MCF 10A (cell line): ENCODE measurements at regions not wholly inside any gene's neighbourhood (a gene's known extent, or its start where the extent isn't known, plus 50 kb on each side); places are given as distances from the start of the nearest gene placed in this dataset.
A peak's percentile ranks its signal among the peaks of the same experiment; 100 is the strongest.

Experiments used
- BruUV-seq: library from RNA; stranded (reverse); fragments of 400-500 nt; replicated peaks from 2 replicates; lab custom pipeline; 2021; lab: Mats Ljungman, UMichigan
- CTCF ChIA-PET: fragments of 300-600 bp; sonication (Branson Sonifier 250); formaldehyde crosslinking; extraction: SDS; loops from one replicate; lab custom pipeline; 2021; ENCODE audit warnings: antibody characterized with exemption, inconsistent platforms; lab: Yijun Ruan, JAX
- POLR2A ChIA-PET: fragments of 300-600, 350-650 bp; sonication (Branson Sonifier 250); formaldehyde crosslinking; extraction: SDS; loops from one replicate; lab custom pipeline; 2020; ENCODE audit warnings: antibody characterized with exemption, inconsistent platforms; lab: Yijun Ruan, JAX
- DNase-seq: peaks from one replicate; pipeline ENCODE4 v3.0.0-alpha.2; 2018; ENCODE audit not compliant: unreplicated experiment
- H3K27ac Mint-ChIP-seq: one replicate; pipeline ENCODE4 v1.8.0; 2022; ENCODE audit warnings: mild to moderate bottlenecking, low read depth, mixed read lengths; ENCODE audit not compliant: unreplicated experiment
- H3K27me3 Mint-ChIP-seq: one replicate; pipeline ENCODE4 v1.8.0; 2022; ENCODE audit warnings: mixed read lengths; ENCODE audit not compliant: insufficient read depth, unreplicated experiment
- H3K36me3 Mint-ChIP-seq: one replicate; pipeline ENCODE4 v1.8.0; 2022; ENCODE audit warnings: mild to moderate bottlenecking, moderate library complexity, mixed read lengths; ENCODE audit not compliant: insufficient read depth, unreplicated experiment
- H3K4me1 Mint-ChIP-seq: one replicate; pipeline ENCODE4 v1.8.0; 2022; ENCODE audit warnings: mixed read lengths; ENCODE audit not compliant: insufficient read depth, unreplicated experiment
- H3K4me3 Mint-ChIP-seq: one replicate; pipeline ENCODE4 v1.8.0; 2022; ENCODE audit warnings: mild to moderate bottlenecking, moderate library complexity, mixed read lengths; ENCODE audit not compliant: unreplicated experiment
- H3K9me3 Mint-ChIP-seq: one replicate; pipeline ENCODE4 v1.8.0; 2022; ENCODE audit warnings: mixed read lengths; ENCODE audit not compliant: unreplicated experiment
- CTCF ChIP-seq: fragments of 200-600 bp; IDR thresholded peaks from one replicate; pipeline ENCODE4 v1.8.0; 2022; ENCODE audit warnings: antibody characterized with exemption, mild to moderate bottlenecking; ENCODE audit not compliant: unreplicated experiment
- intact Hi-C: fragments of 100-400 bp; cut with micrococcal nuclease; formaldehyde crosslinking; loops from 2 replicates; pipeline ENCODE4 v1.14.1; 2022

GRCh38 chr3:110788794-110789193 is 282.8 kb upstream of the NECTIN3 start:
- ChIA-PET CTCF (no interaction called here), POLR2A (interaction anchor here (0.6 kb wide), 1 partner anchor 586 kb away, joined by 3 read pairs; no protein-coding TSS in a partner anchor)
- no peak overlapping the region for H3K27ac Mint-ChIP-seq

GRCh38 chr3:110789315-110789714 is 282.3 kb upstream of the NECTIN3 start:
- TF ChIP-seq CTCF = no peak
- intact Hi-C loops = no loop called here
- ChIA-PET CTCF (interaction anchor here (0.7 kb wide), 1 partner anchor 404 kb away, joined by 3 read pairs; no protein-coding TSS in a partner anchor), POLR2A (interaction anchor here (0.6 to 1.2 kb wide), 2 partner anchors 9 to 585 kb away, joined by 3 to 4 read pairs; no protein-coding TSS in a partner anchor)
- peaks cover 12% of the 10 kb centered on the region for H3K4me1 Mint-ChIP-seq
- H3K9me3 Mint-ChIP-seq = peaks cover 7% of the 10 kb centered on the region
- DNase-seq = peak; percentile 36
- H3K27me3 Mint-ChIP-seq = no peaks in the 10 kb centered on the region
- no peak overlapping the region for H3K27ac Mint-ChIP-seq
- H3K36me3 Mint-ChIP-seq = no peaks in the 10 kb centered on the region
- BruUV-seq = no TSS peak
- no peak overlapping the region for H3K4me3 Mint-ChIP-seq

More at GRCh38 chr3:110788794-110789193, 282.8 kb upstream of the NECTIN3 start:
- TF ChIP-seq CTCF = no peak
- intact Hi-C loops = no loop called here
- no TSS peak for BruUV-seq
- peaks cover 7% of the 10 kb centered on the region for H3K9me3 Mint-ChIP-seq
- H3K27me3 Mint-ChIP-seq = no peaks in the 10 kb centered on the region
- peaks cover 8% of the 10 kb centered on the region for H3K4me1 Mint-ChIP-seq
- no peak overlapping the region for H3K4me3 Mint-ChIP-seq
- no peak for DNase-seq
- H3K36me3 Mint-ChIP-seq = no peaks in the 10 kb centered on the region

GRCh38 chr3:110790631-110791030 is 281.0 kb upstream of the NECTIN3 start:
- intact Hi-C loops = no loop called here
- no TSS peak for BruUV-seq
- POLR2A ChIA-PET = interaction anchor here (1.2 kb wide), 1 partner anchor 8 kb away, joined by 4 read pairs; no protein-coding TSS in a partner anchor

More at GRCh38 chr3:110790631-110791030, 281.0 kb upstream of the NECTIN3 start:
- no peak overlapping the region for H3K4me3 Mint-ChIP-seq
- DNase-seq = no peak
- CTCF ChIA-PET = interaction anchor here (0.6 kb wide), 2 partner anchors 17 to 436 kb away, joined by 3 to 4 read pairs; no protein-coding TSS in a partner anchor
- peaks cover 12% of the 10 kb centered on the region for H3K4me1 Mint-ChIP-seq
- H3K36me3 Mint-ChIP-seq = no peaks in the 10 kb centered on the region
- no peak overlapping the region for H3K27ac Mint-ChIP-seq
- peaks cover 7% of the 10 kb centered on the region for H3K9me3 Mint-ChIP-seq
- H3K27me3 Mint-ChIP-seq = no peaks in the 10 kb centered on the region
- no peak for TF ChIP-seq CTCF
